ENCODE measurements at regions not wholly inside any gene's neighbourhood (a gene's known extent, or its start where the extent isn't known, plus 50 kb on each side); places are given as distances from the start of the nearest gene placed in this dataset.

DNA sequence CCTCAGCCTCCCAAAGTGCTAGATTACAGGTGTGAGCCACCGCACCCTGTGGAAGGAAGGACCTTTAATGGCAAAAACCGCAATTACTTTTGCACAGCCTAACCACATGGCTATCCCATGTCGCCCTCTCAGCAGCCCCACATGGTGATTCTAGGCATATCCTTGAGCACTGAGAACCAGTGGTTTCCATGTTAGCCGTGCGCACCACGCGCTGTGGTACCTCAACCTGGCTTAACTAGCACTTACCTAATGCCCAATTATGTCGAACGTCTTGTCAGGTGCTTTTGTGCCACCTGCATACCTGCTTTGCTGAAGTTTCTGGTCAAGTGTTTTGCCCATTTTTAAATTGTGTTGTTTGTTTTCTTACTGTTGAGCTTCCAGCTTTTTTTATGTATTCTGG, 697.9 kb downstream of the BRD1 start:
- DNase-seq (ENCODE audit: low spot score) (no peak), ATAC-seq (ENCODE audit: insufficient number of reproducible peaks, low FRiP score, low read depth) (no peak)
- H3K4me3 ChIP-seq = no peak overlapping the region
- H3K4me1 ChIP-seq (ENCODE audit: control insufficient read depth in 1 of 2, low read depth in 2 of 2) = no peaks in the 10 kb centered on the region
- H3K27ac ChIP-seq = no peak overlapping the region
- TF ChIP-seq CTCF (IDR thresholded peaks at IDR 0.05) = no peak
- no peaks in the 10 kb centered on the region for H3K9me3 ChIP-seq
- H3K36me3 ChIP-seq = no peaks in the 10 kb centered on the region
- H3K27me3 ChIP-seq (replicated peaks; ENCODE audit: insufficient read depth) = no peaks in the 10 kb centered on the region

GRCh38 chr22:49128874-49129273, 698.8 kb downstream of the BRD1 start:
- Histone ChIP-seq H3K9me3 (no peaks in the 10 kb centered on the region), H3K4me3 (no peak overlapping the region), H3K27ac (no peak overlapping the region), H3K36me3 (no peaks in the 10 kb centered on the region), H3K27me3 (replicated peaks; ENCODE audit: insufficient read depth) (no peaks in the 10 kb centered on the region), H3K4me1 (ENCODE audit: control insufficient read depth in 1 of 2, low read depth in 2 of 2) (no peaks in the 10 kb centered on the region)
- ATAC-seq (ENCODE audit: insufficient number of reproducible peaks, low FRiP score, low read depth) (no peak), DNase-seq (ENCODE audit: low spot score) (no peak)
- no peak for TF ChIP-seq CTCF (IDR thresholded peaks at IDR 0.05)

DNA sequence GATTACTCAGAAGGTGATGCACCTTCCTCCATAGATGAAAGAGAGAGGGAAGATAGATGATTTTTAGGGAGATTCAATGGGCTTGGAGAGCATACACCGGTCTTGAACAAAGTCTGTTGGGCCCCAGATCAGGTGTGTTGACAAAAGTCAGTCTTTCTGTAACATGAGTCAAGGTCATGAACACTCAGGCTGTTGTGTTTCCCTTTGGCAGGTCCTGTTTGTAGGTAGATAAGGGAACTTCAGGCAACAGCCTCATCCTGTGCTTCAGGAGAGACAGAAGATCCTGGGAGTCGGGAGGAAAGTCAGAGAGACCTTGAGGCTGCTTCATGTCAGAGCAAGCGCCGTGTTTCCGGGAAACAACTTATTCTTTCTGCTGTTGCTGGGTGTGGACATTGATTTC, 703.1 kb downstream of the BRD1 start:
- peaks cover 7 to 10% of the 10 kb centered on the region in 2 donors for H3K4me1 ChIP-seq (ENCODE audit: control insufficient read depth in 1 of 2, low read depth in 2 of 2)
- ATAC-seq (ENCODE audit: insufficient number of reproducible peaks, low FRiP score, low read depth) (no peak), DNase-seq (ENCODE audit: low spot score) (no peak)
- H3K9me3 ChIP-seq = no peaks in the 10 kb centered on the region
- no peaks in the 10 kb centered on the region for H3K36me3 ChIP-seq
- no peaks in the 10 kb centered on the region for H3K27me3 ChIP-seq (replicated peaks; ENCODE audit: insufficient read depth)
- TF ChIP-seq CTCF (IDR thresholded peaks at IDR 0.05) = no peak
- no peak overlapping the region for H3K4me3 ChIP-seq
- H3K27ac ChIP-seq = no peak overlapping the region

- TF ChIP-seq CTCF (IDR thresholded peaks at IDR 0.05) = no peak
- Histone ChIP-seq H3K9me3 (no peaks in the 10 kb centered on the region), H3K36me3 (no peaks in the 10 kb centered on the region), H3K4me1 (ENCODE audit: control insufficient read depth in 1 of 2, low read depth in 2 of 2) (peaks cover 11 to 15% of the 10 kb centered on the region in 2 donors), H3K27me3 (replicated peaks; ENCODE audit: insufficient read depth) (no peaks in the 10 kb centered on the region), H3K4me3 (no peak overlapping the region), H3K27ac (no peak overlapping the region)
- DNase-seq (ENCODE audit: low spot score) (no peak), ATAC-seq (ENCODE audit: insufficient number of reproducible peaks, low FRiP score, low read depth) (no peak)
Observed at GRCh38 chr22:49123621-49124192, 704.0 kb downstream of the BRD1 start.

GRCh38 chr22:49119551-49119952, 708.1 kb downstream of the BRD1 start:
- TF ChIP-seq CTCF (IDR thresholded peaks at IDR 0.05) = no peak
- Histone ChIP-seq H3K36me3 (no peaks in the 10 kb centered on the region), H3K4me3 (peak overlapping the region; percentile 27), H3K27ac (no peak overlapping the region), H3K27me3 (replicated peaks; ENCODE audit: insufficient read depth) (no peaks in the 10 kb centered on the region), H3K4me1 (ENCODE audit: control insufficient read depth in 1 of 2, low read depth in 2 of 2) (peaks cover 11 to 15% of the 10 kb centered on the region in 2 donors), H3K9me3 (no peaks in the 10 kb centered on the region)
- ATAC-seq (ENCODE audit: insufficient number of reproducible peaks, low FRiP score, low read depth) (no peak), DNase-seq (ENCODE audit: low spot score) (peak; percentile 34)
